Left ventricle myocardium superior (tissue), 1 donor: ENCODE measurements at regions not wholly inside any gene's neighbourhood (a gene's known extent, or its start where the extent isn't known, plus 50 kb on each side); places are given as distances from the start of the nearest gene placed in this dataset.
"Not testable (repeated sequence)": the region's sequence is repeated elsewhere in the genome, so short reads cannot be mapped to it uniquely, and the experiment has no call there.

Experiments used
- ATAC-seq: fragments of 200-7000 bp; cut with Tn5 transposase; one replicate; pipeline ENCODE4 v1.9.1; 2020; ENCODE audit warnings: mild to moderate bottlenecking, moderate library complexity
- DNase-seq: peaks from one replicate; pipeline ENCODE4 v3.0.0-alpha.2; 2020
- intact Hi-C: fragments of 100-400 bp; cut with micrococcal nuclease; formaldehyde crosslinking; loops from one replicate; pipeline ENCODE4 v1.11.0; 2022
- donor health status: DM: no; HTN: yes; CAD: no; lungs with severe emphysema.

- no peak for ATAC-seq
- no peak for DNase-seq
- intact Hi-C loops = no loop called here
Observed at GRCh38 chr10:131549116-131549515, 237.6 kb upstream of the TCERG1L start.

GRCh38 chr10:131553121-131553520, 241.6 kb upstream of the TCERG1L start:
- ATAC-seq (no peak), DNase-seq (no peak)
- intact Hi-C loops = no loop called here

GRCh38 chr10:131553581-131553980, 242.1 kb upstream of the TCERG1L start:
- intact Hi-C loops = no loop called here
- ATAC-seq (no peak), DNase-seq (no peak)

DNA sequence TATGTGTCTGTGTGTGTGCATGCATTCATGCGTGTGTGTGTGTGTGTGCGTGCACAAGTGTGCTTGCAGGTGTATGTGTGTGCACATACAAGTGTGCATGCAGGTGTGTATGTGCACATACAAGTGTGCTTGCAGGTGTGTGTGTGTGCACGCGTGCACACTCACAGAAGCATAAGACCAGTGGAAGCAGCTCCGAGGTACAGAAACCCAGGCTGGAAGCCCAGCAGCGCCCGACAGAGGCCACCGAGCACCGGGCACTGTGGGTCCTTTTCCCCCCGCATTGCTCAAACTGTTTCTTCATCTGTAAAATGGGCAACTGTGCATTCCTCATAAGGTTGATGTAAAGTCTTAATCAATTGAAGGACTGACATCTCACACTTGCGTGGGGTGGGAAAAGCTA, 243.3 kb upstream of the TCERG1L start:
- intact Hi-C loops = no loop called here
- DNase-seq = no peak
- no peak for ATAC-seq

DNA sequence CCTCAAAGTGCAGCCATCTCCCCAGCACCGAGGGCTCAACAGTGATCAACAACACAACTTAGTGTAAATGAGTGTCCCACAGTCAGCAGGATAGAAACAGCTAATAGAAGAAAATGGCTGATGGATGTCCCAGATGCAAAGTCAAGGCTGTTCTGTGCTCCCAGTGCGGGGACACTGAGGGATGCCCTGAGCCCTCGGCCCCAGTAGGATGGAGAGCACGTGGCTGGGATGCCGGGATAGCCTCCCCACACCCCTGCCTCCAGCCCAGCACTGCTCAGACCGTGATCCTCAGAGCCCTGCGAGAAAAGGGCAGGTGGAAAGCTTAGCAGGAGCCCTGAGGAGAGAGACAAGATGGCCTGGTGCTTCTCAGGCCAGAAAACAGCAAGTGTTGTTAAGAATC, 243.9 kb upstream of the TCERG1L start:
- ATAC-seq (no peak), DNase-seq (no peak)
- intact Hi-C loops = no loop called here

- no peak for ATAC-seq
- intact Hi-C loops = no loop called here
- no peak for DNase-seq
Observed at GRCh38 chr10:131556061-131556896, 244.8 kb upstream of the TCERG1L start.

- DNase-seq (no peak), ATAC-seq (no peak)
- intact Hi-C loops = no loop called here
Observed at GRCh38 chr10:131556897-131557495, 245.5 kb upstream of the TCERG1L start.

DNA sequence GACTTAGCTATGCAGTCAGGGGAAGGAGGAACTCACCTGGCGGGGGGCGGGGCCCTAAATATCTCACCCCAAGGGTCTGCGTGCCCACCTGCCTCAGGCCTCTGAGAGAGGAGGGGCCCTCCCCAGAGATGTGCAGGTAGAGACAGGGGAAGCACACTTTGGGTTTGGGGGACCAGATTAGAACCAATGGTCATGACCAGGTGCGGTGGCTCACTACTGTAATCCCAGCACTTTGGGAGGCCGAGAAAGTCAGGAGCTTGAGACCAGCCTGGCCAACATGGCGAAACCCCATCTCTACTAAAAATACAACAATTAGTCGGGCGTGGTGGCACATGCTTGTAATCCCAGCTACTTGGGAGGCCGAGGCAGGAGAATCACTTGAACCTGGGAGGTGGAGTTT, 246.4 kb upstream of the TCERG1L start:
- intact Hi-C loops, DNase-seq, ATAC-seq: not testable (repeated sequence)

- intact Hi-C loops = no loop called here
- no peak for DNase-seq
- no peak for ATAC-seq
Observed at GRCh38 chr10:131559450-131559911, 248.0 kb upstream of the TCERG1L start.

DNA sequence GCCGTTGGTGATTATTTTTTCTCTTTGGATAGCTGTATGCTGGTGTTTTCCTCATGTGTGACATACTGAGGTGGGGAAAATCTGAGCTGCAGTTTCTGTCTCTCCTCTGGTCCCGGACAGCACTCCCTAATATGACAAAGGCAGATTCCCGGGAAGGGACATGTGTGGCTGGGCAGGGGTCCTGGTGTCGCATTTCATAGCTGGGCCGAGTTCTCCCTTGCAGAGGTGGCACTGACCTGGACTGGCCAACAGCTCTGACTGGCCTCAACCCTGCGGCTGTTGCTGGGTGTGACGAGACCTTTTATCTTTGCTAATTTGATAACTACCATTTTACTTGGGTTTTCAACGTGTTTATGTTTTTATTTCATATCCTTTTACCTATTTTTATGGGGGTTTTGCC, 248.6 kb upstream of the TCERG1L start:
- ATAC-seq = no peak
- intact Hi-C loops = no loop called here
- no peak for DNase-seq

DNA sequence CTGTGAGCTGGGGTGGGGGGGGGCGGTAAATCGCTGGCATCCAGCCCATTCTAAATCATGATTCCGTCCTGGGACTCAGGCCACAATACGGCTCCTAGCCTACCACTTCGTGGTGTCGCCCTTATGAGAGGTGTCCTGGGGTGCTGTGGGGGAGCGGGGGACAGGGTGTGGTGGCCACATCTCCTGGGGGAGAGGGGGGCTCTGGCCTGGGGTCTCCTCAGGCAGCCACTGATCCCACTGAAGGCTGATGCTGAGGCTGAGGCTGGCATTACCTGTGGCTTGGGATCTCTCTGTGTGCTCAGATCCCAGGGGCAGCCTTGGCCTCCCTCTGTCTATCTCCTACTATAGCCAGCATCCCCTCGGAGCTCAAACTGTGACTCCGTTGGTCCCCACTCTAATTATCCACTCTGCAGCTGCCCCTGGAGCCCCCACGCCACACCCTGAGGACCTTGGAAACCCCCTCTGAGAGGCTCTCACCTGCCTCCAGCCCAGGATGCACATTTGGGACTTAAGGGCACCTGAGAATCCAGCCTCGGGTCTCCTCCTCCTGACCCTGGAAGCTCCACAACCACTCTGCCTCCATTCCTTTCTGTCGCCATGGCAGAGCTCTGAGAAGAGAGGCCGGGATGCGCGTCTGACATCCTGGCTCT, 249.3 kb upstream of the TCERG1L start:
- intact Hi-C loops = no loop called here
- ATAC-seq (no peak), DNase-seq (no peak)

- ATAC-seq (no peak), DNase-seq (no peak)
- intact Hi-C loops = no loop called here
Observed at GRCh38 chr10:131561897-131562296, 250.4 kb upstream of the TCERG1L start.

DNA sequence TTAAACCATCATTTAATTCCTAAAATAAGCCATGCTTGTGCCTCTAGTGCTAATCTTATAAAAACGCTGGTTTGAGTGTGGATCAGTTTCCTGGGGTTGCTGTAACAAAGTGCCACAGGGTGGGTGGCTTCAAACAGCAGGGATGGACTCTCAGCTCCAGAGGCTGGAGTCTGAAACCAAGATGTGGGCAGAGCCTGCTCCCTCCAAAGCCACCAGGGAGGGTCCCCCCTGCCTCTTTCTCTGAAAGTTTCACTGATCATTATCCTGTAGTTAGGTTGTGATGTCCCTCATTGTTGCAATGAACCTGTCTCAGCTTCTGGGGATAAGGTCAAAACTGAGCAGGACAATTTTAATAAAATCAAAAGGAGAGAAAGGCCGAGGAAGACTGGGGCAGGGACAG, 251.9 kb upstream of the TCERG1L start:
- DNase-seq (no peak), ATAC-seq (no peak)
- intact Hi-C loops = no loop called here

DNA sequence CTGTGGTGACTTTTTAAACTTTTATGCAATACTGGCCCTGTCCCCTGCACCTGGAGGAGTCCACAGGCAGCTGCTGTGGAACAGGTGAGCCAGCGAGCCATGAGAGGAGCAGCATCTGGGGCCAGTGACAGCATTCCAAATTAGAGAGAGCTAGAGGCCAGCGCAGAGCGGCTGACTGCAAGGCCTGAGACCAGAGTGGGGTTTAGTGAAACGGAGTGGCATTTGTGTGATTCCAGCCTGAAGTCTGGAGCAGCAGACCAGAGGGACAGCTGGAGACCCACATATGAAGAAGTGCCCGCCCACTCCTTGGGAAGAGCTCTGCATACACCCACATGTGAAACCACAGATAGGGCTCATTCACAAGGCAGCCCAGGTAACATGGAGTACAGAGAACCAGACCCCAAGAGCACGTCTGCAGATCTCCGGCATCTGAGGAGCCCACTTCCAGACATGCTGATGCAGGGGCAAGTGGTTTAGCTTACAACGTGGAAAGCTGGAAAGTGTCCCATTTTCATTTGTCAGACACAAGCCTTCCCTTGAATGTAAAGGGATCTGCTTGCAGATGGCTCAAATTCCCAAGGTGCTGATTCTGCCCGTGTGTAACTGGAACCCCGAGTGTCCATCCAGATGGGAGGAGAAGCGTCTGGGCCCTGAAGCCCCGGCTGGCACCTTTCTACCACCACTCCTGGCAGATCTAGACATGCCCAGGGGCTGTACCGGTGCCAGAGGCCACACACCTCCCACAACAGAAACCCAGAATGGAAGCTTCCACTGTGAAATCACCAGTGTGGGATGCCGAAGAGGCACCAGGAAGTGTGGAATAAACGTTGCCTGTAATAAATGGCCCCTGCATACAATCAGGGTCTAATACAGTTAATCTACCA, 256.0 kb upstream of the TCERG1L start:
- ATAC-seq (no peak), DNase-seq (no peak)
- intact Hi-C loops = no loop called here

DNA sequence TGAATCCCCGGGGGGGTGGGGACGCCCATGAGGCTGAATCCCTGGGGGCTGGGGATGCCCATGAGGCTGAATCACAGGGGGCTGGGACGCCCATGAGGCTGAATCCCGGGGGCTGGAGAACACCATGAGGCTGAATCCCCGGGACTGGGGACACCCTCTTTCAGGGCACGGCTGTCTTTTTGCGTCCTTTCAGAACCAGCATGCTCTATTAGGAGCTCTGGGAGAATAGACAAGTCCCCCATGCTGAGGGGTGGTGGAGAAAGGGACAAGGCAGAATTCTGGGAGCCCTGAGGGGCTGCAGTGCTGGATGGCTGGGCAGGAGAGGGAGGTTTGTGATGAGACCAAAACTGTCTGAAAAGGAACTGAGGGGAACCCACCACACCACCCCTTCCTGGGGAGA, 257.3 kb upstream of the TCERG1L start:
- no peak for DNase-seq
- intact Hi-C loops = no loop called here
- ATAC-seq = no peak

GRCh38 chr10:131569851-131570715, 258.6 kb upstream of the TCERG1L start:
- intact Hi-C loops = no loop called here
- ATAC-seq (no peak), DNase-seq (no peak)

DNA sequence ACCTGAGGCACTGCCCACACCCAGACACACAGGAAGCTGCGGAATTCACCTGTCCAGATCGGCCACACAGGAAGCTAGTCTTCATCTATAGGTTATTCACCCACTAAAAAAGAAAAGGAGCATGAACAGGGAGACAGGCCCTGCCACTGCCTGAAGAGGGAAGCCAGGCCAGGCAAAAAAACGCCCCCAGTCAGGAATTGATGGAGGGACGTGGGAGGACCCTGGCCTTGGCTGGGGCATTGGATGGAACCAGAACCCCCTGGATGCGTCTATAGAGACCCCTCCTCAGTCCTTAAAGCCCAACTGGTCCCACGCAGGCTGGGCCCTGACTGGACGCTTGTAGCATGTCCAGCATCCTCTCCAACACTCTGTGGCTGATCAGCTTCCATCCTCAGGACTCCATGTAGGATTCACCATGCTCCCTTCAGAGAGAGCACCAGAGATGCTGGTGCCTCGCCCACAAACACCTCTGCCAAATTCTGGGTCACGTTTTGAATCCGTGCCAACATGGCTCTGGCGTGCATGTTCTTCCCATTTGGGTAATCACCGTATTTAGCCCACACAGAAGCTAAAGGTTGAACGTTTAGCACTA, 259.3 kb upstream of the TCERG1L start:
- intact Hi-C loops = no loop called here
- ATAC-seq (no peak), DNase-seq (no peak)

- DNase-seq = no peak
- no peak for ATAC-seq
- intact Hi-C loops = no loop called here
Observed at GRCh38 chr10:131571346-131571745, 259.8 kb upstream of the TCERG1L start.
